ENCODE measurements at regions not wholly inside any gene's neighbourhood (a gene's known extent, or its start where the extent isn't known, plus 50 kb on each side); places are given as distances from the start of the nearest gene placed in this dataset.

GRCh38 chr2:111662039-111662770 lies 221.8 kb downstream of the ANAPC1 start (continued):
- TF ChIP-seq CHD7 (IDR thresholded peaks at IDR 0.05; ENCODE audit: insufficient replicate concordance, low read length) (no peak), RBBP5 (IDR thresholded peaks at IDR 0.05; ENCODE audit: borderline replicate concordance, low read depth, low read length) (no peak), RXRA (IDR thresholded peaks at IDR 0.05; ENCODE audit: insufficient read depth, low read depth, low read length) (no peak), CBX5 (IDR thresholded peaks at IDR 0.05; ENCODE audit: low read depth, low read length) (no peak), BACH1 (IDR thresholded peaks at IDR 0.05; ENCODE audit: low read length) (no peak)

All from H1 (cell line).